OCI-LY3 (cell line): ENCODE measurements at regions not wholly inside any gene's neighbourhood (a gene's known extent, or its start where the extent isn't known, plus 50 kb on each side); places are given as distances from the start of the nearest gene placed in this dataset.

Experiments used
- H2AFZ ChIP-seq: fragments of 200-600, 300-600 bp; shearing (Covaris generic); 2 replicates; pipeline ENCODE4 v1.6.0; 2014; ENCODE audit warnings: antibody characterized with exemption, low read depth, low read length
- H3K27ac ChIP-seq: fragments of 200-600, 300-600 bp; sonication (generic); 2 replicates; pipeline ENCODE4 v1.5.1; 2014; ENCODE audit warnings: mild to moderate bottlenecking, low read length, moderate library complexity, mixed read lengths
- H3K27me3 ChIP-seq: fragments of 200-600, 300-600 bp; sonication (generic); 2 replicates; pipeline ENCODE4 v1.6.1; 2014; ENCODE audit warnings: low read depth, low read length, mixed read lengths
- H3K36me3 ChIP-seq: fragments of 200-600, 300-600 bp; sonication (generic); replicated peaks from 2 replicates; pipeline ENCODE3; 2014; ENCODE audit warnings: low read depth, low read length, mixed read lengths
- H3K4me1 ChIP-seq: fragments of 300-600, 200-600 bp; sonication (generic); 2 replicates; pipeline ENCODE4 v1.6.1; 2014; ENCODE audit warnings: low read length, mixed read lengths
- H3K4me2 ChIP-seq: fragments of 200-600, 300-600 bp; sonication (generic); 2 replicates; pipeline ENCODE4 v1.6.1; 2014; ENCODE audit warnings: low read length, mixed read lengths
- H3K4me3 ChIP-seq: fragments of 300-600, 200-600 bp; sonication (generic); 2 replicates; pipeline ENCODE4 v1.5.1; 2014; ENCODE audit warnings: antibody characterized with exemption, mild to moderate bottlenecking, low read length, moderate library complexity
- H3K79me2 ChIP-seq: fragments of 300-600, 200-600 bp; shearing (Covaris generic); 2 replicates; pipeline ENCODE4 v1.6.1; 2014; ENCODE audit warnings: mild to moderate bottlenecking, low read length, mixed read lengths
- H3K9ac ChIP-seq: fragments of 300-600, 200-600 bp; shearing (Covaris generic); 2 replicates; pipeline ENCODE4 v1.6.0; 2014; ENCODE audit warnings: mild to moderate bottlenecking, low read length, moderate library complexity
- H3K9me3 ChIP-seq: fragments of 200-600, 300-600 bp; shearing (Covaris generic); 2 replicates; pipeline ENCODE4 v1.6.1; 2014; ENCODE audit warnings: low read length, mixed read lengths; ENCODE audit not compliant: insufficient read depth
- H4K20me1 ChIP-seq: fragments of 200-600, 300-600 bp; sonication (generic); 2 replicates; pipeline ENCODE4 v1.6.1; 2016; ENCODE audit warnings: low read length, mixed read lengths; ENCODE audit not compliant: insufficient read depth
- CTCF ChIP-seq: fragments of 200-600, 300-600 bp; sonication (generic); IDR thresholded peaks from 2 replicates; pipeline ENCODE4 v1.5.1; 2014; ENCODE audit warnings: antibody characterized with exemption, low read length, low read depth
- EZH2phosphoT487 ChIP-seq: fragments of 200-600 bp; shearing (Covaris generic); IDR thresholded peaks from 2 replicates; pipeline ENCODE4 v1.6.1; 2018; ENCODE audit warnings: antibody characterized with exemption, mixed run types, low read depth

GRCh38 chr9:81767921-81768320, 78.6 kb upstream of the TLE1 start:
- no peak for TF ChIP-seq CTCF
- no peak for TF ChIP-seq EZH2phosphoT487
- no peaks in the 10 kb centered on the region for H3K9me3 ChIP-seq
- no peak overlapping the region for H3K4me2 ChIP-seq
- no peaks in the 10 kb centered on the region for H3K79me2 ChIP-seq
- H3K4me1 ChIP-seq, result no peaks in the 10 kb centered on the region
- no peak overlapping the region for H3K4me3 ChIP-seq
- no peaks in the 10 kb centered on the region for H3K36me3 ChIP-seq
- no peak overlapping the region for H2AFZ ChIP-seq
- H3K27ac ChIP-seq, result no peak overlapping the region
- no peaks in the 10 kb centered on the region for H4K20me1 ChIP-seq
- no peaks in the 10 kb centered on the region for H3K27me3 ChIP-seq
- no peak overlapping the region for H3K9ac ChIP-seq

- H3K4me2 ChIP-seq, result no peak overlapping the region
- no peak overlapping the region for H2AFZ ChIP-seq
- no peak for TF ChIP-seq EZH2phosphoT487
- TF ChIP-seq CTCF, result no peak
- H3K9me3 ChIP-seq, result no peaks in the 10 kb centered on the region
- no peaks in the 10 kb centered on the region for H3K36me3 ChIP-seq
- H3K79me2 ChIP-seq, result no peaks in the 10 kb centered on the region
- no peak overlapping the region for H3K27ac ChIP-seq
- no peak overlapping the region for H3K9ac ChIP-seq
- H3K4me1 ChIP-seq, result no peaks in the 10 kb centered on the region
- H3K4me3 ChIP-seq, result no peak overlapping the region
- H3K27me3 ChIP-seq, result 0 out of 2 replicates have a peak, but pooled peaks cover 4% of the 10 kb centered on the region
- H4K20me1 ChIP-seq, result no peaks in the 10 kb centered on the region
Measured at GRCh38 chr9:81771571-81771970, 82.2 kb upstream of the TLE1 start.

GRCh38 chr9:81772144-81772543, 82.8 kb upstream of the TLE1 start:
- H3K79me2 ChIP-seq, result no peaks in the 10 kb centered on the region
- no peak overlapping the region for H3K9ac ChIP-seq
- no peaks in the 10 kb centered on the region for H4K20me1 ChIP-seq
- no peak overlapping the region for H2AFZ ChIP-seq
- 0 out of 2 replicates have a peak, but pooled peaks cover 4% of the 10 kb centered on the region for H3K27me3 ChIP-seq
- no peaks in the 10 kb centered on the region for H3K9me3 ChIP-seq
- no peak overlapping the region for H3K4me3 ChIP-seq
- no peak overlapping the region for H3K27ac ChIP-seq
- no peak overlapping the region for H3K4me2 ChIP-seq
- H3K36me3 ChIP-seq, result no peaks in the 10 kb centered on the region
- H3K4me1 ChIP-seq, result no peaks in the 10 kb centered on the region
- TF ChIP-seq CTCF (no peak), EZH2phosphoT487 (no peak)

GRCh38 chr9:81776390-81776789, 87.0 kb upstream of the TLE1 start:
- Histone ChIP-seq H3K27me3 (0 out of 2 replicates have a peak, but pooled peaks cover 4% of the 10 kb centered on the region), H3K4me3 (no peak overlapping the region), H4K20me1 (no peaks in the 10 kb centered on the region), H3K9ac (no peak overlapping the region), H3K79me2 (no peaks in the 10 kb centered on the region), H3K9me3 (no peaks in the 10 kb centered on the region), H3K4me1 (no peaks in the 10 kb centered on the region), H3K36me3 (no peaks in the 10 kb centered on the region), H3K4me2 (no peak overlapping the region), H3K27ac (no peak overlapping the region), H2AFZ (no peak overlapping the region)
- TF ChIP-seq CTCF (no peak), EZH2phosphoT487 (no peak)
